Loucy (cell line): ENCODE measurements at regions not wholly inside any gene's neighbourhood (a gene's known extent, or its start where the extent isn't known, plus 50 kb on each side); places are given as distances from the start of the nearest gene placed in this dataset.

Experiments used
- H2AFZ ChIP-seq: fragments of 200-600 bp; sonication (generic); 2 replicates; pipeline ENCODE4 v1.6.0; 2016; ENCODE audit warnings: antibody characterized with exemption, mild to moderate bottlenecking, low read length, moderate library complexity
- H3F3A ChIP-seq: fragments of 200-600 bp; 2 replicates; pipeline ENCODE4 v1.6.0; 2016; ENCODE audit warnings: antibody characterized with exemption, low read depth, mild to moderate bottlenecking
- H3K27me3 ChIP-seq: fragments of 200-600 bp; sonication (generic); 2 replicates; pipeline ENCODE4 v1.6.1; 2014; ENCODE audit warnings: low read length, mild to moderate bottlenecking; ENCODE audit not compliant: insufficient read depth, poor library complexity, severe bottlenecking
- H3K36me3 ChIP-seq: fragments of 200-600 bp; sonication (generic); 2 replicates; pipeline ENCODE4 v1.6.1; 2016; ENCODE audit warnings: low read length; ENCODE audit not compliant: insufficient read depth
- H3K4me1 ChIP-seq: fragments of 200-600 bp; sonication (generic); 2 replicates; pipeline ENCODE4 v1.5.1; 2014; ENCODE audit warnings: low read length, mild to moderate bottlenecking; ENCODE audit not compliant: insufficient read depth, poor library complexity, severe bottlenecking
- H3K4me2 ChIP-seq: fragments of 200-600 bp; sonication (generic); 2 replicates; pipeline ENCODE4 v1.6.0; 2014; ENCODE audit warnings: antibody characterized with exemption, low read length, low read depth, mild to moderate bottlenecking; ENCODE audit not compliant: poor library complexity, severe bottlenecking
- H3K4me3 ChIP-seq: fragments of 200-600 bp; sonication (generic); 2 replicates; pipeline ENCODE4 v1.5.1; 2014; ENCODE audit warnings: low read length, mild to moderate bottlenecking, mixed read lengths; ENCODE audit not compliant: poor library complexity, severe bottlenecking
- H3K79me2 ChIP-seq: fragments of 200-600 bp; sonication (generic); 2 replicates; pipeline ENCODE4 v1.6.1; 2014; ENCODE audit warnings: low read length; ENCODE audit not compliant: insufficient read depth
- H3K9ac ChIP-seq: fragments of 200-600 bp; sonication (generic); 2 replicates; pipeline ENCODE4 v1.6.0; 2014; ENCODE audit warnings: mild to moderate bottlenecking, low read depth, low read length, moderate library complexity; ENCODE audit not compliant: poor library complexity, severe bottlenecking
- H3K9me2 ChIP-seq: fragments of 200-600 bp; sonication (generic); replicated peaks from 2 replicates; pipeline ENCODE4 v1.6.1; 2016; ENCODE audit warnings: low read depth, low read length, mixed read lengths
- H3K9me3 ChIP-seq: fragments of 200-600 bp; sonication (generic); 2 replicates; pipeline ENCODE4 v1.6.1; 2014; ENCODE audit warnings: mild to moderate bottlenecking, antibody characterized with exemption, low read length, low read depth; ENCODE audit not compliant: insufficient read depth
- H4K20me1 ChIP-seq: fragments of 200-600 bp; sonication (generic); 2 replicates; pipeline ENCODE4 v1.6.0; 2014; ENCODE audit warnings: antibody characterized with exemption, low read length, mild to moderate bottlenecking; ENCODE audit not compliant: insufficient read depth, poor library complexity, severe bottlenecking
- CTCF ChIP-seq: fragments of 200-600 bp; sonication (generic); conservative IDR thresholded peaks from 2 replicates; pipeline ENCODE4 v1.5.1; 2014; ENCODE audit warnings: mild to moderate bottlenecking, antibody characterized with exemption, low read length
- EZH2phosphoT487 ChIP-seq: fragments of 200-600 bp; IDR thresholded peaks from 2 replicates; pipeline ENCODE4 v1.6.1; 2018; ENCODE audit warnings: antibody characterized with exemption, mild to moderate bottlenecking, moderate library complexity, borderline replicate concordance

GRCh38 chr5:24823625-24824024, 178.8 kb upstream of the CDH10 start:
- TF ChIP-seq CTCF, result no peak
- no peak for TF ChIP-seq EZH2phosphoT487
- no peak overlapping the region for H3K9ac ChIP-seq
- H3K4me1 ChIP-seq, result no peaks in the 10 kb centered on the region
- H3K4me2 ChIP-seq, result no peak overlapping the region
- no peaks in the 10 kb centered on the region for H3K27me3 ChIP-seq
- no peaks in the 10 kb centered on the region for H3K36me3 ChIP-seq
- H3K4me3 ChIP-seq, result no peak overlapping the region
- H3F3A ChIP-seq, result no peaks in the 10 kb centered on the region
- no peaks in the 10 kb centered on the region for H4K20me1 ChIP-seq
- H3K9me2 ChIP-seq, result no peaks in the 10 kb centered on the region
- H3K79me2 ChIP-seq, result no peaks in the 10 kb centered on the region
- no peaks in the 10 kb centered on the region for H3K9me3 ChIP-seq
- H2AFZ ChIP-seq, result no peak overlapping the region

- Histone ChIP-seq H3K27me3 (no peaks in the 10 kb centered on the region), H3K9me2 (no peaks in the 10 kb centered on the region), H3K9me3 (no peaks in the 10 kb centered on the region), H3K4me3 (no peak overlapping the region), H3K4me1 (no peaks in the 10 kb centered on the region), H3F3A (no peaks in the 10 kb centered on the region), H4K20me1 (no peaks in the 10 kb centered on the region), H3K36me3 (no peaks in the 10 kb centered on the region), H3K79me2 (no peaks in the 10 kb centered on the region), H3K9ac (no peak overlapping the region), H2AFZ (no peak overlapping the region), H3K4me2 (no peak overlapping the region)
- TF ChIP-seq CTCF (no peak), EZH2phosphoT487 (no peak)
Observed at GRCh38 chr5:24819841-24820240, 175.1 kb upstream of the CDH10 start.

DNA sequence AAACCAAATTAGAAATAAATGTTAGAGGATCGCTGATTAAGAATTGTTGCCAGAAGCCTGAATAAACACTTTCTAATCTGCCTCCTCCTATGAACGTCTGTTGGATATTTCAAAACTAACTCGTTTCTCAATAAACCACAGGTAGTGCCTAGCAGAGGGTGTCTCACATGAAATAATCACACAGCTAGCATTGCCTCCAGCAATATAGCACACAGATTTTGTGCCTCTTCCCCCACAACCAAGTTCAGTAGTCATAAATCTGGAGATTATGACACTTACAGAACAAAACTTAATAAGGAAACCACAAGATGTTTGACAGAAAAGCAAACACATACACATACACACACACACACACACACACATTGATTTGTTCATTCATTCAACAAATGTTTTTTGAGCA, 173.2 kb upstream of the CDH10 start:
- Histone ChIP-seq H3K36me3 (no peaks in the 10 kb centered on the region), H3K79me2 (no peaks in the 10 kb centered on the region), H3K4me3 (no peak overlapping the region), H3K27me3 (no peaks in the 10 kb centered on the region), H3K4me2 (no peak overlapping the region), H3K9me3 (no peaks in the 10 kb centered on the region), H3K9ac (no peak overlapping the region), H3F3A (no peaks in the 10 kb centered on the region), H4K20me1 (no peaks in the 10 kb centered on the region), H2AFZ (no peak overlapping the region), H3K4me1 (no peaks in the 10 kb centered on the region), H3K9me2 (no peaks in the 10 kb centered on the region)
- TF ChIP-seq CTCF (no peak), EZH2phosphoT487 (no peak)
